MM.1S (cell line): ENCODE measurements at regions not wholly inside any gene's neighbourhood (a gene's known extent, or its start where the extent isn't known, plus 50 kb on each side); places are given as distances from the start of the nearest gene placed in this dataset.

Source experiments
- DNase-seq: peaks from one replicate; pipeline ENCODE4 v3.0.0-alpha.2; 2015
- H2AFZ ChIP-seq: fragments of 300-600 bp; sonication (generic); 2 replicates; pipeline ENCODE4 v1.6.0; 2016; ENCODE audit warnings: antibody characterized with exemption, low read length
- H3F3A ChIP-seq: fragments of 300-600 bp; sonication (generic); 2 replicates; pipeline ENCODE4 v1.6.1; 2016; ENCODE audit warnings: mild to moderate bottlenecking, antibody characterized with exemption, low read length, moderate library complexity, mixed read lengths; ENCODE audit not compliant: insufficient read depth
- H3K27ac ChIP-seq: fragments of 300-600 bp; sonication (generic); 2 replicates; pipeline ENCODE4 v1.5.1; 2016; ENCODE audit warnings: mild to moderate bottlenecking, low read length
- H3K27me3 ChIP-seq: fragments of 300-600 bp; sonication (generic); replicated peaks from 2 replicates; pipeline ENCODE4 v1.6.0; 2016; ENCODE audit warnings: low read length; ENCODE audit not compliant: insufficient read depth
- H3K36me3 ChIP-seq: fragments of 300-600 bp; sonication (generic); replicated peaks from 2 replicates; pipeline ENCODE4 v1.6.1; 2016; ENCODE audit warnings: mild to moderate bottlenecking, low read length, mixed read lengths; ENCODE audit not compliant: insufficient read depth
- H3K4me1 ChIP-seq: fragments of 300-600 bp; sonication (generic); 2 replicates; pipeline ENCODE4 v1.6.1; 2016; ENCODE audit warnings: low read length, mixed read lengths
- H3K4me2 ChIP-seq: fragments of 300-600 bp; sonication (generic); 2 replicates; pipeline ENCODE4 v1.6.0; 2016; ENCODE audit warnings: low read depth, low read length
- H3K4me3 ChIP-seq: fragments of 300-600 bp; sonication (generic); 2 replicates; pipeline ENCODE4 v1.5.1; 2016; ENCODE audit warnings: low read length, mixed read lengths
- H3K79me2 ChIP-seq: fragments of 300-600 bp; sonication (generic); 2 replicates; pipeline ENCODE4 v1.6.1; 2016; ENCODE audit warnings: mixed run types, low read length, mixed read lengths
- H3K9ac ChIP-seq: fragments of 300-600 bp; sonication (generic); 2 replicates; pipeline ENCODE4 v1.6.1; 2016; ENCODE audit warnings: low read length, mixed read lengths
- H3K9me2 ChIP-seq: fragments of 300-600 bp; sonication (generic); replicated peaks from 2 replicates; pipeline ENCODE4 v1.6.1; 2016; ENCODE audit warnings: mild to moderate bottlenecking, low read length, mixed read lengths; ENCODE audit not compliant: insufficient read depth
- H3K9me3 ChIP-seq: fragments of 300-600 bp; sonication (generic); replicated peaks from 2 replicates; pipeline ENCODE4 v1.6.1; 2016; ENCODE audit warnings: mild to moderate bottlenecking, low read length, mixed read lengths; ENCODE audit not compliant: insufficient read depth
- H4K20me1 ChIP-seq: fragments of 300-600 bp; sonication (generic); 2 replicates; pipeline ENCODE4 v1.6.1; 2016; ENCODE audit warnings: mild to moderate bottlenecking, low read length, moderate library complexity, mixed read lengths; ENCODE audit not compliant: insufficient read depth
- CTCF ChIP-seq: fragments of 300-600 bp; sonication (generic); IDR thresholded peaks from 2 replicates; pipeline ENCODE4 v1.5.1; 2016; ENCODE audit warnings: antibody characterized with exemption, low read length, mixed read lengths
- EZH2 ChIP-seq: fragments of 300-600 bp; sonication (generic); optimal IDR thresholded peaks from 2 replicates; pipeline ENCODE3; 2017; ENCODE audit warnings: low read depth, mild to moderate bottlenecking, antibody characterized with exemption, low read length, mixed read lengths
- EZH2phosphoT487 ChIP-seq: fragments of 300-600 bp; sonication (generic); IDR thresholded peaks from 2 replicates; pipeline ENCODE4 v1.6.1; 2018; ENCODE audit warnings: antibody characterized with exemption, low read length

- no peak overlapping the region for H3K27ac ChIP-seq
- H3K4me3 ChIP-seq, result no peak overlapping the region
- no peak for DNase-seq
- TF ChIP-seq CTCF (no peak), EZH2phosphoT487 (no peak), EZH2 (no peak)
- H3K4me1 ChIP-seq, result no peaks in the 10 kb centered on the region
- H3K27me3 ChIP-seq, result no peaks in the 10 kb centered on the region
- no peak overlapping the region for H3K4me2 ChIP-seq
- H4K20me1 ChIP-seq, result no peaks in the 10 kb centered on the region
- H3K79me2 ChIP-seq, result no peaks in the 10 kb centered on the region
- no peaks in the 10 kb centered on the region for H3K36me3 ChIP-seq
- no peaks in the 10 kb centered on the region for H3F3A ChIP-seq
- H3K9ac ChIP-seq, result no peak overlapping the region
- no peaks in the 10 kb centered on the region for H3K9me2 ChIP-seq
- no peak overlapping the region for H2AFZ ChIP-seq
- H3K9me3 ChIP-seq, result no peaks in the 10 kb centered on the region
These were observed 101.7 kb upstream of the FGGY start for GRCh38 chr1:59195151-59195550.

- Histone ChIP-seq H3K4me3 (no peak overlapping the region), H3K4me1 (no peaks in the 10 kb centered on the region), H3K27me3 (no peaks in the 10 kb centered on the region), H3F3A (no peaks in the 10 kb centered on the region), H3K4me2 (no peak overlapping the region), H3K79me2 (no peaks in the 10 kb centered on the region), H3K9me2 (no peaks in the 10 kb centered on the region), H3K36me3 (no peaks in the 10 kb centered on the region), H3K9me3 (no peaks in the 10 kb centered on the region), H3K27ac (no peak overlapping the region), H4K20me1 (no peaks in the 10 kb centered on the region), H2AFZ (no peak overlapping the region), H3K9ac (no peak overlapping the region)
- TF ChIP-seq EZH2phosphoT487 (no peak), EZH2 (no peak), CTCF (no peak)
- DNase-seq, result no peak
These were observed 98.3 kb upstream of the FGGY start for GRCh38 chr1:59198564-59198963.

- no peaks in the 10 kb centered on the region for H3K9me3 ChIP-seq
- H2AFZ ChIP-seq, result no peak overlapping the region
- no peaks in the 10 kb centered on the region for H3F3A ChIP-seq
- no peaks in the 10 kb centered on the region for H4K20me1 ChIP-seq
- no peak overlapping the region for H3K27ac ChIP-seq
- H3K79me2 ChIP-seq, result no peaks in the 10 kb centered on the region
- no peak overlapping the region for H3K4me3 ChIP-seq
- no peaks in the 10 kb centered on the region for H3K27me3 ChIP-seq
- TF ChIP-seq CTCF (no peak), EZH2phosphoT487 (no peak), EZH2 (no peak)
- no peaks in the 10 kb centered on the region for H3K9me2 ChIP-seq
- no peak overlapping the region for H3K4me2 ChIP-seq
- H3K9ac ChIP-seq, result no peak overlapping the region
- no peaks in the 10 kb centered on the region for H3K36me3 ChIP-seq
- no peaks in the 10 kb centered on the region for H3K4me1 ChIP-seq
- no peak for DNase-seq
These were observed 97.7 kb upstream of the FGGY start for GRCh38 chr1:59199147-59199546.
